ENCODE measurements at regions not wholly inside any gene's neighbourhood (a gene's known extent, or its start where the extent isn't known, plus 50 kb on each side); places are given as distances from the start of the nearest gene placed in this dataset.
A peak's percentile ranks its signal among the peaks of the same experiment; 100 is the strongest.
"Not testable (repeated sequence)": the region's sequence is repeated elsewhere in the genome, so short reads cannot be mapped to it uniquely, and the experiment has no call there.

GRCh38 chr21:9837946-9838737, 683.2 kb upstream of the TPTE start:
- intact Hi-C loops (cut with DNase I) = no loop called here
- DNase-seq (ENCODE audit: missing footprints) = peak; percentile 73
- no peak for ATAC-seq

GRCh38 chr21:9838738-9839642, 682.4 kb upstream of the TPTE start:
- DNase-seq (ENCODE audit: missing footprints) (peak; percentile 75), ATAC-seq (no peak)
- intact Hi-C loops (cut with DNase I) = no loop called here

GRCh38 chr21:9844106-9844505, 677.3 kb upstream of the TPTE start:
- intact Hi-C loops (cut with DNase I); ATAC-seq; DNase-seq (ENCODE audit: missing footprints): not testable (repeated sequence)

- intact Hi-C loops (cut with DNase I); ATAC-seq; DNase-seq (ENCODE audit: missing footprints): not testable (repeated sequence)
Measured at GRCh38 chr21:9847511-9847910, 673.9 kb upstream of the TPTE start.

GRCh38 chr21:9851166-9851565, 670.2 kb upstream of the TPTE start:
- intact Hi-C loops (cut with DNase I); ATAC-seq; DNase-seq (ENCODE audit: missing footprints): not testable (repeated sequence)

GRCh38 chr21:9851695-9852094, 669.7 kb upstream of the TPTE start:
- DNase-seq (ENCODE audit: missing footprints); ATAC-seq; intact Hi-C loops (cut with DNase I): not testable (repeated sequence)

GRCh38 chr21:9857563-9857962, 663.8 kb upstream of the TPTE start:
- DNase-seq (ENCODE audit: missing footprints); ATAC-seq: not testable (repeated sequence)

GRCh38 chr21:9859865-9860264, 661.5 kb upstream of the TPTE start:
- DNase-seq (ENCODE audit: missing footprints); intact Hi-C loops (cut with DNase I); ATAC-seq: not testable (repeated sequence)

More at GRCh38 chr21:9857563-9857962, 663.8 kb upstream of the TPTE start:
- intact Hi-C loops (cut with DNase I) = not testable (repeated sequence)

GRCh38 chr21:9862456-9862855, 658.9 kb upstream of the TPTE start:
- DNase-seq (ENCODE audit: missing footprints); intact Hi-C loops (cut with DNase I); ATAC-seq: not testable (repeated sequence)

- DNase-seq (ENCODE audit: missing footprints); ATAC-seq; intact Hi-C loops (cut with DNase I): not testable (repeated sequence)
Measured at GRCh38 chr21:9867815-9868214, 653.6 kb upstream of the TPTE start.

GRCh38 chr21:9873096-9873495, 648.3 kb upstream of the TPTE start:
- DNase-seq (ENCODE audit: missing footprints); ATAC-seq; intact Hi-C loops (cut with DNase I): not testable (repeated sequence)

GRCh38 chr21:9874136-9874535, 647.2 kb upstream of the TPTE start:
- intact Hi-C loops (cut with DNase I); ATAC-seq: not testable (repeated sequence)

GRCh38 chr21:9881430-9881829, 640.0 kb upstream of the TPTE start:
- peak; percentile 23 for DNase-seq (ENCODE audit: missing footprints)
- intact Hi-C loops (cut with DNase I); ATAC-seq: not testable (repeated sequence)

More at GRCh38 chr21:9874136-9874535, 647.2 kb upstream of the TPTE start:
- not testable (repeated sequence) for DNase-seq (ENCODE audit: missing footprints)

- ATAC-seq = peak; percentile 39
- DNase-seq (ENCODE audit: missing footprints) = peak; percentile 45
- intact Hi-C loops (cut with DNase I) = not testable (repeated sequence)
Measured at GRCh38 chr21:9883047-9883446, 638.3 kb upstream of the TPTE start.

- peak; percentile 13 for DNase-seq (ENCODE audit: missing footprints)
- intact Hi-C loops (cut with DNase I); ATAC-seq: not testable (repeated sequence)
Measured at GRCh38 chr21:9883571-9884282, 637.7 kb upstream of the TPTE start.

GRCh38 chr21:9888500-9888899, 632.9 kb upstream of the TPTE start:
- intact Hi-C loops (cut with DNase I); DNase-seq (ENCODE audit: missing footprints); ATAC-seq: not testable (repeated sequence)

GRCh38 chr21:9903579-9903978, 617.8 kb upstream of the TPTE start:
- ATAC-seq; intact Hi-C loops (cut with DNase I): not testable (repeated sequence)
- peak; percentile 44 for DNase-seq (ENCODE audit: missing footprints)

GRCh38 chr21:9914135-9914534, 607.2 kb upstream of the TPTE start:
- ATAC-seq; DNase-seq (ENCODE audit: missing footprints); intact Hi-C loops (cut with DNase I): not testable (repeated sequence)
